ENCODE measurements at regions not wholly inside any gene's neighbourhood (a gene's known extent, or its start where the extent isn't known, plus 50 kb on each side); places are given as distances from the start of the nearest gene placed in this dataset.
"Not testable (repeated sequence)": the region's sequence is repeated elsewhere in the genome, so short reads cannot be mapped to it uniquely, and the experiment has no call there.

DNA sequence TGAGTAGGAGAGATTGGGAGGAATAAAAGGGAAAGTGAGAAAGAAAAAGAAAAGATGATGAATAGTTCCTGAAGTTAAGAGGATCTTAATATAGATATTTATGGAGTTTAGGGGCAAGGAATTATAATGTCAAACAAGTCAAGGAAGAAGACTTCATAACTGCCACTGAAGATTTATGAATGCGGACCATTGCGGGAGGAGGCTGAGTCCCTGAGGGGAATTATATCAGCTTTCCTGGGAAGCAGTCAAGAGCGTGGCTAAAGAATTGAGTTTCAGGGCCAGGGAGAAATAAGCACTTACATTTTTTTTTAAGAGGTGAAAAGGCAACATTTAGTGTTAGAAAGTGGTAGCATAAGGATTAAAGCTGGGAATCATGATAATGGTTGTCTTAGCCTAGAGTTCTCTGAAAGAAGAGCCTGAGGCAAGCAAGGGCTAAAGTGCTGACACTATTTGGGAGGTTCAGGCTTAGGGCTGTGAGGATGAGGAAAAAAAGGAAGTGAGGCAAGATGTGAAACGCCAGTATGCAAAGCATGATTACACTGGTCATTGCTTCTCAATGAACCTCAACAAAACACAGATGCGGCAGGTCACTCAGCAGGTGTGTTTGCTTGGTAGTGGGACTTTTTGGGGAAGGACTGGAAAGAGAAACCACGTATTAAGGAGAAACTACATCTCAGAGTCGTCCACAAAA, 217.1 kb downstream of the SLC4A3 start:
- no peak for DNase-seq

GRCh38 chr2:219848882-219849281, 221.5 kb downstream of the SLC4A3 start:
- DNase-seq = no peak

- no peak for DNase-seq
Observed at GRCh38 chr2:219851169-219851568, 223.7 kb downstream of the SLC4A3 start.

- peak; percentile 2 for DNase-seq
Observed at GRCh38 chr2:219851801-219852481, 224.5 kb downstream of the SLC4A3 start.

DNA sequence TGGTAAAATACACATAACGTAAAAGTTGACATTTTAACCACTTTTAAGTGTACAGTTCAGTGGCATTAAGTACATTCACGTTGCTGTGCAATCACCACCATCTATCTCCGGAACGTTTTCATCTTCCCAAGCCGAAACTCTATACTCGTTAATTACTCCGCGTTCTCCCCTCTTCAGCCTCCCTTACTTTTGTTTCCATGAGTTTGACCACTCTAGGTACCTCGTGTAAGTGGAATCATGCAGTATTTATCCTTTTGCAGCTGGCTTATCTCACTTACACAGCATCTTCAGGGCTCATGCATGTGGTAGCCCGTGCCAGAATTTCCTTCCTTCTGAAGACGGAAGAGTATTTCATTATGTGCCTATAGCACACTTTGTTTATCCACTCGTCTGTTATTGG, 225.2 kb downstream of the SLC4A3 start:
- DNase-seq = no peak

DNA sequence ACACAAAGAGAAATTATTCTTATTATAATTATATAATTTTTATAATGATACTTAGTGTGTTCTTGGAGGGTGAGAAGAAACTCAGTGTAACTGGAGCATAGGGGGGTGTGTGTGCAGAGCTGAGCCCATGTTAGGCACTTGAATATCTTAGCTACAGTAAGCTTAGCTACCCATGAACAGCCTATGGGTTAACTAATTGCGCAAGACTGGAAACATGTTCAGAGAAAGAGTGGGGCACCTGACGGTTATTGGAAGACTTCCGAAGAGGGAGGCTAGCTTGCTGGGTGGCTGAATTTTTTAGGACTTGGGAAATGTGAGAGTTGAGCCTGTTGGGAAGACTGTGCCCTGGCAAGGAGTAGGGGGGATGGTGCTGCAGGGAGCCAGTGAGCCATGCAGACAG, 229.2 kb downstream of the SLC4A3 start:
- DNase-seq = no peak

GRCh38 chr2:219857751-219858150, 230.3 kb downstream of the SLC4A3 start:
- no peak for DNase-seq

GRCh38 chr2:219861307-219861706, 233.9 kb downstream of the SLC4A3 start:
- DNase-seq = no peak

DNA sequence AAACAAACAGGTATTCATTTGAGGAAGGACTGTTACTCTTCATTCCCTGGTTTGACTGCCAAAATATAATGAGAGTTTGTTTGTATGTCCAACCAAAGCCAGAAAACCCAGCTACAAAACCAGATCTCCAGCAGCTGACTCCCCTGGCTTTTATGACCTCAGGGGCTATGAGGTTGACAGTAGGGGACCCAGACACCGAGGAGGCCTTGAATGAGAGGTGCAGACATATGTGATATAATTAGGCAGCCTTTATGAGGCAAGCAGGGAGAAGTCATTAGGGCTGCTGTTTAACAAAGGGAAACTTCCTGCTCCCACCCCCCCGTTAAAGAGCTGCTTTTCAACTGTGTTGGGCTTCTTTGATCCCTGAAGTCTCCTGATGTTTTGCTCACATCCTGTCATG, 236.7 kb downstream of the SLC4A3 start:
- no peak for DNase-seq

- no peak for DNase-seq
Observed at GRCh38 chr2:219868635-219869034, 241.2 kb downstream of the SLC4A3 start.

DNA sequence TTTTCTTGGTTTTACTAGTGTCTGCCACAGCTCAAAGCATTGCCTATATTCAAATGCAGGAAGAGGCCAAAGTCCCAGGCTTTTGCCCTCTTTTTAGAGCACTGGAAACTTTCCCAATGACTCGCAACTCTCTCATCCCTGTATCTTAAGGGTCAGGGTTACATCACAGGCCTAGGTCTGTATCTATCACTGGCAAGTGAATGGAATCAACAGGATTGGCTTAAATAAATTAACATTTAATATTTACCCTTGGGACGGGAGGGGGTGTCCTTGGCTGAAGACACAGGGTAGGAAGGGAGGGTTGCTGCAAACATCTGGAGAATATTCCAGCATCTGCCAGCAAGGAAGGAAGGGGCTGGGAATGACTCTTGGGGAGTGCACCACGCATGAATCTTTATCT, 242.6 kb downstream of the SLC4A3 start:
- no peak for DNase-seq

- DNase-seq = no peak
Observed at GRCh38 chr2:219871351-219871750, 243.9 kb downstream of the SLC4A3 start.

GRCh38 chr2:219875036-219875435, 247.6 kb downstream of the SLC4A3 start:
- DNase-seq = no peak

DNA sequence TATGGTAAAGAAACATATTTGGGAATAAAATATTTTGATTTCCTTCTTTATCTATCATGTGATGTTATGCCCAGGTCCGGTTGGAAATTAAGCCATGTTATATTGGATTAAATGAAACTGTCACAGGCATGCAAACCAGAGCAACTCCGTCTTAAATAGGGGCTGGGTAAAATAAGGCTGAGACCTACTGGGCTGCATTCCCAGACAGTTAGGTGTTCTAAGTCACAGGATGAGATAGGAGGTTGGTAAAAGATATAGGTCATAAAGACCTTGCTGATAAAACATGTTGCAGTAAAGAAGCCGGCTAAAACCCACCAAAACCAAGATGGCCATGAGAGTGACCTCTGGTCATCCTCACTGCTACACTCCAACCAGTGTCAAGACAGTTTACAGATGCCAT, 248.6 kb downstream of the SLC4A3 start:
- DNase-seq = not testable (repeated sequence)

DNA sequence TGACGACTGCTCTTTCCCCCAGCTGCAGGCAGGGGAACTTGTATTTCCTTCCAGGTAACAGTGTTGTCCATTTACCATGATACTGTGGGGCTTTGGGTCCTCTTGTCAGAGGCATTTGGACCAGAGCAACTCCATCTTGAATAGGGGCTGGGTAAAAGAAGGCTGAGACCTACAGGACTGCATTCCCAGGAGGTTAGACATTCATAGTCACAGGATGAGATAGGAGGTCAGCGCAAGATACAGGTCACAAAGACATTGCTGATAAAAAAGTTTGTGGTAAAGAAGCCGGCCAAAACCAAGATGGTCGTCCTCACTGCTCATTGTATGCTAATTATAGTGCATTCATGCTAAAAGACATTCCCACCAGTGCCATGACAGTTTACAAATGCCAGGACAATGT, 249.5 kb downstream of the SLC4A3 start:
- no peak for DNase-seq

DNA sequence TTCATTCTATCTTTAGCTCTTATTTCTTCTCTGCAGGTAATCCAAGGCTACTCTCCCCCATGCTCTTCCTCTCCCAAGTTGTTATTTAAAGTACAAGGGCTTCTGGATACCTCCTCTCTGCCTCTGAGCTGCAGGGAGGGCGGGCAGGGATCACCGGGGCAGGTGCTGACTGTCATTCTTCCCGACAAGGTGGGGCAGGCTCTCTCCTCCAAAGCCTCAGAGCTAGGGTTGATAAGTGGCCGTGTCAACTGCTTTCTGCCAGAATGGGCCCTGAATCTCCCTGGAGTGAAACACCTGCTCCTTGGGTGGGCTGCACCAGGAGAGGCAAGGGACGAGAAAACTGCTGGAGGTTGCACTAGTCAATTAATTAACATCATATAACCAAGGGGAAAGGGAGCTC, 250.3 kb downstream of the SLC4A3 start:
- DNase-seq = no peak

GRCh38 chr2:219878516-219878915, 251.1 kb downstream of the SLC4A3 start:
- DNase-seq = no peak

- no peak for DNase-seq
Observed at GRCh38 chr2:219881851-219882250, 254.4 kb downstream of the SLC4A3 start.

- no peak for DNase-seq
Observed at GRCh38 chr2:219886615-219887014, 259.2 kb downstream of the SLC4A3 start.

GRCh38 chr2:219887870-219888269, 260.4 kb downstream of the SLC4A3 start:
- DNase-seq = no peak

DNA sequence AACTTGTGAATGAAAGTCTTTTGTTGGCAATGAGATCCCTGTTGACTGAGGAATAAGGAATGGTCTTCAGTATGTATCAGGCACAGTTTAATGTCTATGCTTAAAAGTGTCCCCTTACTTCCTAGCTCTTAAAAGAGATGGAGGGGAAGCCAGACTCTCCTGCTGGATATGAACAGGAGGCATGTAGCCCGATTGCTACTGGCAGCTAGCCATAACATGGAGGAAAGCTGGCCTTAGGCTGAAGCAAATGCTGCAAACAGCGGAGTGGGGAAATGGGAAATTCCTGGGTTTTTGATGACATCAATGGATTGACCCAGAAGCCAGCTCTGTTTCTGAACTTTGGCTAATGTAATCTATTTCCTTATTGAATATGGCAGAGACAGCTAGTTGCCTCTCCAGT, 266.1 kb downstream of the SLC4A3 start:
- no peak for DNase-seq

GRCh38 chr2:219897456-219897855, 270.0 kb downstream of the SLC4A3 start:
- no peak for DNase-seq

- no peak for DNase-seq
Observed at GRCh38 chr2:219901155-219901554, 273.7 kb downstream of the SLC4A3 start.

- no peak for DNase-seq
Observed at GRCh38 chr2:219902891-219903552, 275.6 kb downstream of the SLC4A3 start.

Measured in HCEC 1CT (cell line).